KMS-11 (cell line): ENCODE measurements at regions not wholly inside any gene's neighbourhood (a gene's known extent, or its start where the extent isn't known, plus 50 kb on each side); places are given as distances from the start of the nearest gene placed in this dataset.

Source experiments
- H2AFZ ChIP-seq: fragments of 200-600 bp; sonication (generic); 2 replicates; pipeline ENCODE4 v1.6.1; 2016; ENCODE audit warnings: antibody characterized with exemption, mixed run types, low read depth
- H3K27ac ChIP-seq: fragments of 200-600 bp; sonication (generic); 2 replicates; pipeline ENCODE4 v1.6.1; 2016; ENCODE audit warnings: mild to moderate bottlenecking, mixed run types
- H3K27me3 ChIP-seq: fragments of 200-600 bp; sonication (generic); 2 replicates; pipeline ENCODE4 v1.6.1; 2017; ENCODE audit warnings: mild to moderate bottlenecking, low read depth, mixed run types, moderate library complexity; ENCODE audit not compliant: insufficient read depth
- H3K36me3 ChIP-seq: fragments of 200-600 bp; sonication (generic); 2 replicates; pipeline ENCODE4 v1.6.1; 2017; ENCODE audit warnings: mild to moderate bottlenecking, mixed run types; ENCODE audit not compliant: insufficient read depth
- H3K4me1 ChIP-seq: fragments of 200-600 bp; sonication (generic); 2 replicates; pipeline ENCODE4 v1.6.1; 2016; ENCODE audit warnings: mild to moderate bottlenecking, low read depth, mixed run types; ENCODE audit not compliant: poor library complexity, severe bottlenecking
- H3K4me2 ChIP-seq: fragments of 200-600 bp; sonication (generic); 2 replicates; pipeline ENCODE4 v1.7.0; 2016; ENCODE audit warnings: mild to moderate bottlenecking, mixed run types
- H3K4me3 ChIP-seq: fragments of 200-600 bp; sonication (generic); IDR thresholded peaks from 2 replicates; pipeline ENCODE4 v1.6.1; 2017; ENCODE audit warnings: low read depth, low read length, mixed read lengths; ENCODE audit not compliant: insufficient read depth
- H3K79me2 ChIP-seq: fragments of 200-600 bp; sonication (generic); 2 replicates; pipeline ENCODE4 v1.6.1; 2016; ENCODE audit warnings: low read depth, mixed run types; ENCODE audit not compliant: insufficient read depth
- H3K9ac ChIP-seq: fragments of 200-600 bp; sonication (generic); 2 replicates; pipeline ENCODE4 v1.6.1; 2016; ENCODE audit warnings: mild to moderate bottlenecking, mixed run types
- H4K20me1 ChIP-seq: fragments of 200-600 bp; sonication (generic); 2 replicates; pipeline ENCODE4 v1.6.1; 2016; ENCODE audit warnings: mild to moderate bottlenecking, mixed run types; ENCODE audit not compliant: insufficient read depth
- TF ChIP-seq, protein P1 (sequence below): fragments of 200-600 bp; sonication (generic); conservative IDR thresholded peaks from 2 replicates; pipeline ENCODE4 v1.6.1; 2017; ENCODE audit warnings: low read depth, mild to moderate bottlenecking, antibody characterized with exemption, low read length, moderate library complexity, mixed read lengths

DNA sequence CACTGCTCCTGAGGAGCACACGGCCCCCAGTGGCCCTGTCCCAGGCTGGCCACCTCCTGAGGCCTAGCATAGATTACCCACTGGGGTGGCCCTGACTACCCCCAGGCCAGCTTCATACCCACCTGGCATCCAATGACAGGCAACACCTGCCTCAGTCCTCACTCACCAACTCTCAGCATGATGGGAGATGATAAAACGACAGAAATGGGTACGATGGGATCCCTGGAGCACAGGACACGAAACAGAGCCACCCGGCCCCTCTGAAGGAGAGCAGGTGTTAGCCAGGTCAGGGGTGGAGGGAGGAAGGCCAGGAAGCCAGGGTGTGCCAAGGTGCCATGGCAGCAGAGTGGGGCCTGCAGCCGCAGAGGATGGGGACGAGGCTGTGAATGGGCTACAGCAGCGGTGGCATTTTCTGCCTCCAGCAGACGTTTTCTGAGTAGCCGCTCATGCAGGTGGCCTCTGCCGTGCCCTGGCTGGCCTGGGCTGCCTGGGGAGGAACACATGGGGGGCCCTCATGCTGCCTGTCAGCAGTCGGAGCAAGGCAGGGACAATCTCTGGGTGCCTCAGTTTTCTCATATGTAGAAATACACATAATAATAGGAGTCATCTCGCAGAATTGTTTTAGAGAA lies 50.2 kb upstream of the FGF3 start:
- Histone ChIP-seq H3K27ac (no peak overlapping the region), H4K20me1 (no peaks in the 10 kb centered on the region), H3K9ac (no peak overlapping the region), H3K79me2 (no peaks in the 10 kb centered on the region), H3K4me1 (no peaks in the 10 kb centered on the region), H2AFZ (no peak overlapping the region), H3K4me2 (no peak overlapping the region), H3K27me3 (peaks cover 9% of the 10 kb centered on the region), H3K4me3 (no peak overlapping the region), H3K36me3 (no peaks in the 10 kb centered on the region)
- TF ChIP-seq, protein P1, sequence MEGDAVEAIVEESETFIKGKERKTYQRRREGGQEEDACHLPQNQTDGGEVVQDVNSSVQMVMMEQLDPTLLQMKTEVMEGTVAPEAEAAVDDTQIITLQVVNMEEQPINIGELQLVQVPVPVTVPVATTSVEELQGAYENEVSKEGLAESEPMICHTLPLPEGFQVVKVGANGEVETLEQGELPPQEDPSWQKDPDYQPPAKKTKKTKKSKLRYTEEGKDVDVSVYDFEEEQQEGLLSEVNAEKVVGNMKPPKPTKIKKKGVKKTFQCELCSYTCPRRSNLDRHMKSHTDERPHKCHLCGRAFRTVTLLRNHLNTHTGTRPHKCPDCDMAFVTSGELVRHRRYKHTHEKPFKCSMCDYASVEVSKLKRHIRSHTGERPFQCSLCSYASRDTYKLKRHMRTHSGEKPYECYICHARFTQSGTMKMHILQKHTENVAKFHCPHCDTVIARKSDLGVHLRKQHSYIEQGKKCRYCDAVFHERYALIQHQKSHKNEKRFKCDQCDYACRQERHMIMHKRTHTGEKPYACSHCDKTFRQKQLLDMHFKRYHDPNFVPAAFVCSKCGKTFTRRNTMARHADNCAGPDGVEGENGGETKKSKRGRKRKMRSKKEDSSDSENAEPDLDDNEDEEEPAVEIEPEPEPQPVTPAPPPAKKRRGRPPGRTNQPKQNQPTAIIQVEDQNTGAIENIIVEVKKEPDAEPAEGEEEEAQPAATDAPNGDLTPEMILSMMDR: no peak

DNA sequence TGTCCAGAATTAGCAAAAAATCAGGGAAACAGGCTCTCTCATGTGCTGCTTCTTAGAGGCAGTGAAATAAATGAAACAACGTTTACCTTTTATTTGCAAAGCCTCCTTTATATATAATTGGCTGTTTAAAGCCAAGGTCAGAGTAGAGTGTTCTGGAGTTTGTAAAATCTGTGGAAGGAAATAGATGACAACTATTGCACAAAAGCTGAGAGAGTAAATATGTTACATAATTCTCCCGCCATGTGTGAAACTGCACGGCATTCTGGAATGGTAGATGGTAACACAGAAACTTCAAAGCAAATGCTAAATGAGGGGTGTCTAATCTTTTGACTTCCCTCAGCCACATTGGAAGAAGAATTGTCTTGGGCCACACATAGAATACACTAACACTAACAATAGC lies 51.5 kb upstream of the FGF3 start:
- Histone ChIP-seq H3K4me1 (no peaks in the 10 kb centered on the region), H2AFZ (no peak overlapping the region), H3K9ac (no peak overlapping the region), H3K36me3 (no peaks in the 10 kb centered on the region), H3K4me3 (no peak overlapping the region), H3K27ac (no peak overlapping the region), H3K27me3 (peaks cover 20% of the 10 kb centered on the region), H3K4me2 (no peak overlapping the region), H4K20me1 (no peaks in the 10 kb centered on the region), H3K79me2 (no peaks in the 10 kb centered on the region)
- TF ChIP-seq, protein P1: no peak

DNA sequence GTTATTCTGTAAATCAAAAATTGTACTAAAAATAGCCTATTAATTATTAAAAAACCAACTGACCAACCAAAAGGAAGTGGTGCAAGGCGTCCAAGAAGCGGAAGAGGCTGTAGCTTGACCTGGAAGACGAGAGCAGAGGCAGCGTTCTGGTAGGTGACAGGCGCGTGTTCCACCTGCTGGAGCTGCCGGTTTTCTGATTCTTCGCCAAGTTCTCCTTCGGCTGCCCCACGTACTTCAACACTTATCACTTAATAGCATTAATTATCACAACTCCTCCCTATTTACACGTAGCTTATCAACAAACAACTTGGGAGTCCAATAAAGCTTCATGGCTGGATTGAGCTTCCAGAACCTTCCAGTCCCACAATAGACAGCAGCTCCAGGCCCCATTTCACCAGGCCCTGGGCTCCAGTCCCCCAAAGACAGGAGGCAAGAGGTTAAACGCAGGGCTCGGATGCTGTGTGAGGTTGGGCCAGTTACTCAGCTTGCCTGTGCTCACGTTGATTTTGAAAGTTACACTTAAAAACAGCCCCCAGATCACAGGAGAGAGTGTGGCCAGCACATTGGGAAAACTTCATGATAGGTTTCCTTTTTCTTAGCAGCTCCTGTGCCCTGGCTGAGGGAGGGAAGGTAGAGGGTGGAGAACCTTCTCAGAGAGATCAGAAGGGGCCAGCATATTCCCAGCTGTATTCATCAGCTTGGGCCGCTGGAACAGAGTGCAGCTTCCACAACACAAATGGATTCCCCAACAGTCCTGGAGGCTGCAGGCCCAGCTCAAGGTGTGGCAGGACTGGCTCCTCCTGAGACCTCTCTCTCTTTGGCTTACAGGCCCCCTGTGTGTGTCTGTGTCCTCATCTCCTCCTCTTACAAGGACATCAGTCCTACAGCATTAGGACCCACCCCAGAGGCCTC lies 54.2 kb upstream of the FGF3 start:
- no peaks in the 10 kb centered on the region for H3K79me2 ChIP-seq
- H3K4me3 ChIP-seq: no peak overlapping the region
- no peak overlapping the region for H3K27ac ChIP-seq
- TF ChIP-seq, protein P1: no peak
- no peaks in the 10 kb centered on the region for H4K20me1 ChIP-seq
- no peak overlapping the region for H2AFZ ChIP-seq
- H3K9ac ChIP-seq: no peak overlapping the region
- no peaks in the 10 kb centered on the region for H3K36me3 ChIP-seq
- H3K27me3 ChIP-seq: peaks cover 29% of the 10 kb centered on the region
- no peak overlapping the region for H3K4me2 ChIP-seq
- no peaks in the 10 kb centered on the region for H3K4me1 ChIP-seq

DNA sequence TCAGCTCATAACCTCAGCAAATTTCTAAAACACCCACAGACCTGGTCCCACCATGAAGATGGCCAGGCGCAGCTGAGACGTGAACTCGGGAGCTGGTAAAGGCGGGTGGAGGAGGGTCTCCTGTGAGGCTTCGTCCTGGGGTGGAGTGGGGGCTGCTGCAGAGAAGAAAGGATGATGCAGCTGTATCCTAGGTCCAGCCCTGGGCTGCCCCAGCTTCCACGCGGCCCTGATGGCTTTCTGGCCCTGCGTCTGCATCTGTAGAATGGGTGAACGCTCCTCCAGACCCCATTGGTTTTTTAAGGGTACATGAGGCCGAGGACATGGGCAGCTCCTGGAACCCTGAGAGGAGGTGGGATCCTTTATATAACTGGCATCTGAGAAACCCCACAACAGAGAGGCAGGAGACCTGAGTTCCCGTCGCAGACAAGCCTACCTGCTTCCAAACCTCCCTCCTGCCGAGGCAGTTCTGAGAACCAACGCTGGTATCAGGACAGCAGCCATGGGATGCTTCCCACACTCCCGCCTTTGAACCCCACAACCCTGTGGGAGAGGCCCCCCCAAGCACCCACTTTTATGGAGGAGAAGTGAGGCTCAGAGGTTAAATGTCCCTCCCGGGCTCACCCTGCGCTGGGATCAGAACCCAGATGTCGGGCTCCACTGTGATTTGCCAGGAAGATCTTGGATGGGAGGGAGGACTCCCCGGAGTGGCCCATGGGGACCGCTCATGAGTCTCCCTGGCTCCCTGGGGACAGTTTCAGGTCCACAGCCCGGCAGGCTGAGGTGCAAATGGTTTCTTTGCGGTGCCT lies 55.2 kb upstream of the FGF3 start:
- Histone ChIP-seq H3K27me3 (peaks cover 29% of the 10 kb centered on the region), H3K79me2 (no peaks in the 10 kb centered on the region), H3K36me3 (no peaks in the 10 kb centered on the region), H3K4me3 (no peak overlapping the region), H3K9ac (no peak overlapping the region), H3K27ac (no peak overlapping the region), H3K4me1 (no peaks in the 10 kb centered on the region), H3K4me2 (no peak overlapping the region), H4K20me1 (no peaks in the 10 kb centered on the region), H2AFZ (no peak overlapping the region)
- TF ChIP-seq, protein P1: no peak
